ENCODE measurements at regions not wholly inside any gene's neighbourhood (a gene's known extent, or its start where the extent isn't known, plus 50 kb on each side); places are given as distances from the start of the nearest gene placed in this dataset.

DNA sequence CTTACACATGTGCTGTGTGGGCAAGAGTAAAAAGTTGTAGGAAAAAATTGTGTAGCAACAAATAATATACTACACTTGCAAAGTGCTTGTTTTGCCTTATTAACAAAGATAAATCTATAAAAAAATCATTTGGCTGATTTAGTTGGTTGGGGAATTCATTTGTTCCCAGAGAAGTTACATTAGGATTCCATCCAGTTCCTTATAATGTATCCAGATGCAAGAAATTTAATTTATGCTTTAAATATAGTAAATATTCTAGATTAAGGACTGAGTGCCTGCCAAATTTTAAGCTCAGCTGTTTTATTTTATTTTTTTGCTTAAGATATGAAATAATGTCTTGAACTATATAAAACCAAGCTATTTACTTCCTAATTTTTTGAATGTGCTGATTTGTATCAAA lies 1169.9 kb downstream of the NXPH1 start:
- TF ChIP-seq EZH2 (IDR thresholded peaks at IDR 0.05; ENCODE audit: borderline replicate concordance, low read length): no peak
- TF ChIP-seq, protein P1, sequence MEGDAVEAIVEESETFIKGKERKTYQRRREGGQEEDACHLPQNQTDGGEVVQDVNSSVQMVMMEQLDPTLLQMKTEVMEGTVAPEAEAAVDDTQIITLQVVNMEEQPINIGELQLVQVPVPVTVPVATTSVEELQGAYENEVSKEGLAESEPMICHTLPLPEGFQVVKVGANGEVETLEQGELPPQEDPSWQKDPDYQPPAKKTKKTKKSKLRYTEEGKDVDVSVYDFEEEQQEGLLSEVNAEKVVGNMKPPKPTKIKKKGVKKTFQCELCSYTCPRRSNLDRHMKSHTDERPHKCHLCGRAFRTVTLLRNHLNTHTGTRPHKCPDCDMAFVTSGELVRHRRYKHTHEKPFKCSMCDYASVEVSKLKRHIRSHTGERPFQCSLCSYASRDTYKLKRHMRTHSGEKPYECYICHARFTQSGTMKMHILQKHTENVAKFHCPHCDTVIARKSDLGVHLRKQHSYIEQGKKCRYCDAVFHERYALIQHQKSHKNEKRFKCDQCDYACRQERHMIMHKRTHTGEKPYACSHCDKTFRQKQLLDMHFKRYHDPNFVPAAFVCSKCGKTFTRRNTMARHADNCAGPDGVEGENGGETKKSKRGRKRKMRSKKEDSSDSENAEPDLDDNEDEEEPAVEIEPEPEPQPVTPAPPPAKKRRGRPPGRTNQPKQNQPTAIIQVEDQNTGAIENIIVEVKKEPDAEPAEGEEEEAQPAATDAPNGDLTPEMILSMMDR (IDR thresholded peaks at IDR 0.05; ENCODE audit: low read length): no peak

Measured in OCI-LY1 (cell line).